Epithelial cell of proximal tubule (primary cell): ENCODE measurements at regions not wholly inside any gene's neighbourhood (a gene's known extent, or its start where the extent isn't known, plus 50 kb on each side); places are given as distances from the start of the nearest gene placed in this dataset.
"Not testable (repeated sequence)": the region's sequence is repeated elsewhere in the genome, so short reads cannot be mapped to it uniquely, and the experiment has no call there.

Experiments
- DNase-seq: peaks from one replicate; pipeline ENCODE4 v3.0.0-alpha.2; 2011; ENCODE audit warnings: low read depth
- H3K4me3 ChIP-seq: 2 replicates; pipeline ENCODE4 v1.5.1; 2011; ENCODE audit warnings: low read depth, mild to moderate bottlenecking, low read length
- CTCF ChIP-seq: conservative IDR thresholded peaks from 2 replicates; pipeline ENCODE4 v1.5.1; 2012; ENCODE audit warnings: low read depth, mild to moderate bottlenecking, low read length

- no peak for TF ChIP-seq CTCF
- no peak overlapping the region for H3K4me3 ChIP-seq
- DNase-seq: no peak
Measured at GRCh38 chr1:21372383-21372782, 67.6 kb upstream of the NBPF3 start.

GRCh38 chr1:21369905-21370304 is 70.0 kb upstream of the NBPF3 start:
- TF ChIP-seq CTCF: no peak
- no peak overlapping the region for H3K4me3 ChIP-seq
- DNase-seq: no peak

GRCh38 chr1:21368515-21369289 is 71.2 kb upstream of the NBPF3 start:
- DNase-seq: peak; percentile 19
- no peak overlapping the region for H3K4me3 ChIP-seq
- peak; percentile 100 for TF ChIP-seq CTCF

GRCh38 chr1:21367973-21368514 is 71.9 kb upstream of the NBPF3 start:
- not testable (repeated sequence) for DNase-seq, H3K4me3 ChIP-seq

GRCh38 chr1:21366288-21366687 is 73.6 kb upstream of the NBPF3 start:
- H3K4me3 ChIP-seq: no peak overlapping the region
- no peak for TF ChIP-seq CTCF
- no peak for DNase-seq

GRCh38 chr1:21365036-21365435 is 74.8 kb upstream of the ECE1 start:
- DNase-seq: no peak
- no peak overlapping the region for H3K4me3 ChIP-seq
- TF ChIP-seq CTCF: no peak

- TF ChIP-seq CTCF: no peak
- H3K4me3 ChIP-seq: no peak overlapping the region
- DNase-seq: no peak
Measured at GRCh38 chr1:21362096-21362495, 71.8 kb upstream of the ECE1 start.
